H1 (cell line): ENCODE measurements at regions not wholly inside any gene's neighbourhood (a gene's known extent, or its start where the extent isn't known, plus 50 kb on each side); places are given as distances from the start of the nearest gene placed in this dataset.

Experiments used
- BRCA1 ChIP-seq: IDR thresholded peaks from 2 replicates; pipeline ENCODE4 v1.6.1; 2012; ENCODE audit warnings: low read depth, low read length, improper control_type of control experiment
- CHD2 ChIP-seq: IDR thresholded peaks from 2 replicates; pipeline ENCODE4 v1.6.1; 2012; ENCODE audit warnings: low read length, improper control_type of control experiment
- EZH2 ChIP-seq: fragments of 200-600 bp; sonication (generic); IDR thresholded peaks from 2 replicates; pipeline ENCODE4 v1.7.1; 2012; ENCODE audit warnings: low read depth, mild to moderate bottlenecking, moderate library complexity, low read length, inconsistent platforms; ENCODE audit not compliant: severe bottlenecking
- GTF2F1 ChIP-seq: IDR thresholded peaks from 2 replicates; pipeline ENCODE4 v1.6.1; 2012; ENCODE audit warnings: low read depth, low read length, improper control_type of control experiment, borderline replicate concordance
- JUND ChIP-seq: IDR thresholded peaks from 2 replicates; pipeline ENCODE4 v1.6.1; 2011; ENCODE audit warnings: mild to moderate bottlenecking, improper control_type of control experiment, low read length
- MAFK ChIP-seq: IDR thresholded peaks from 2 replicates; pipeline ENCODE4 v1.6.1; 2012; ENCODE audit warnings: low read depth, mild to moderate bottlenecking, improper control_type of control experiment, low read length
- POLR2A ChIP-seq, 2 experiments: IDR thresholded peaks; 1 replicate in 1 of 2; 2 replicates in 1 of 2; pipeline ENCODE4 v1.6.1; 2011; ENCODE audit warnings: low read depth in 2 of 2, low read length in 2 of 2, mild to moderate bottlenecking in 2 of 2; ENCODE audit errors: control extremely low read depth in 1 of 2
- POLR2AphosphoS5 ChIP-seq: IDR thresholded peaks from 2 replicates; pipeline ENCODE4 v1.6.1; 2011; ENCODE audit warnings: low read depth, low read length
- RAD21 ChIP-seq, 2 experiments: IDR thresholded peaks in 1 of 2; conservative IDR thresholded peaks in 1 of 2; 2 replicates each; pipeline ENCODE4 v1.6.1; 2011; ENCODE audit warnings: low read depth in 2 of 2, low read length in 2 of 2, improper control_type of control experiment in 1 of 2, inconsistent platforms in 1 of 2, mild to moderate bottlenecking in 1 of 2, moderate library complexity in 1 of 2
- TF ChIP-seq, protein P1 (sequence below), 3 experiments: IDR thresholded peaks; 1 replicate in 2 of 3; 2 replicates in 1 of 3; pipeline versions ENCODE4 v1.5.1 to v1.6.1; 2011; ENCODE audit warnings: low read length in 3 of 3, mild to moderate bottlenecking in 3 of 3, inconsistent platforms in 2 of 3, low read depth in 1 of 3, moderate library complexity in 1 of 3; ENCODE audit not compliant: insufficient read depth in 1 of 3; ENCODE audit errors: control extremely low read depth in 1 of 3
- TF ChIP-seq, protein P2 (sequence below): IDR thresholded peaks from 2 replicates; pipeline ENCODE4 v1.6.1; 2012; ENCODE audit warnings: inconsistent platforms
- TF ChIP-seq, protein P3 (sequence below): IDR thresholded peaks from 2 replicates; pipeline ENCODE4 v1.6.1; 2011; ENCODE audit warnings: low read length, improper control_type of control experiment
- TF ChIP-seq, protein P4 (sequence below): IDR thresholded peaks from 2 replicates; pipeline ENCODE4 v1.6.1; 2012; ENCODE audit warnings: inconsistent platforms

DNA sequence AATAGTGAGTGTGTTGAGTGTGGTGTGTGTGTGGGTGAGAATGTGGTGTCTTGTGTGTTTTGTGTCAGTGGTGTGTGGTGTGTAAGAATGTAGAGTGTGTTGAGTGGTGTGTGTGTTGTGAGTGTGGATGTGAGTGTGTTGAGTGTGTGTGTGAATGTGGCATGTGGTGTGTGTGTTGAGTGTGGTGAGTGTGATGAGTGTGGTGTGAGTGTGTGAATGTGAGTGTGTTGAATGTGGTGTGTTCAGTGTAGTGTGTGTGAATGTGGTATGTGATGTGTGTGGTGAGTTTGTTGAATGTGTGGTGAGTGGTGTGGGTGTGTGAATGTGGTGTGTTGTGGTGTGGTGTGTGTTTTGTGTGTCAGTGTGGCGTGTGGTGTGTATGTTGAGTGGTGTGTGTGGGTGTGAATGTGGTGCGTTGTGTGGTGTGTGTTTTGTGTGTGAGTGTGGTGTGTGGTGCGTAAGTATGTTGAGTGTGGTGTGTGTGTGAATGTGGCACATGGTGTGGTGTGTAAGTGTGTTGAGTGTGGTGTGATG is 60.8 kb upstream of the SORCS2 start:
- TF ChIP-seq, protein P1, sequence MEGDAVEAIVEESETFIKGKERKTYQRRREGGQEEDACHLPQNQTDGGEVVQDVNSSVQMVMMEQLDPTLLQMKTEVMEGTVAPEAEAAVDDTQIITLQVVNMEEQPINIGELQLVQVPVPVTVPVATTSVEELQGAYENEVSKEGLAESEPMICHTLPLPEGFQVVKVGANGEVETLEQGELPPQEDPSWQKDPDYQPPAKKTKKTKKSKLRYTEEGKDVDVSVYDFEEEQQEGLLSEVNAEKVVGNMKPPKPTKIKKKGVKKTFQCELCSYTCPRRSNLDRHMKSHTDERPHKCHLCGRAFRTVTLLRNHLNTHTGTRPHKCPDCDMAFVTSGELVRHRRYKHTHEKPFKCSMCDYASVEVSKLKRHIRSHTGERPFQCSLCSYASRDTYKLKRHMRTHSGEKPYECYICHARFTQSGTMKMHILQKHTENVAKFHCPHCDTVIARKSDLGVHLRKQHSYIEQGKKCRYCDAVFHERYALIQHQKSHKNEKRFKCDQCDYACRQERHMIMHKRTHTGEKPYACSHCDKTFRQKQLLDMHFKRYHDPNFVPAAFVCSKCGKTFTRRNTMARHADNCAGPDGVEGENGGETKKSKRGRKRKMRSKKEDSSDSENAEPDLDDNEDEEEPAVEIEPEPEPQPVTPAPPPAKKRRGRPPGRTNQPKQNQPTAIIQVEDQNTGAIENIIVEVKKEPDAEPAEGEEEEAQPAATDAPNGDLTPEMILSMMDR (IDR thresholded peaks at IDR 0.05; ENCODE audit: control extremely low read depth in 1 of 3, insufficient read depth in 1 of 3, low read depth in 1 of 3, low read length in 3 of 3), result no peak
- TF ChIP-seq GTF2F1, result no peak
- TF ChIP-seq CHD2, result no peak
- no peak for TF ChIP-seq RAD21 (IDR thresholded peaks at IDR 0.05 in 1 of 2, conservative IDR thresholded peaks at IDR 0.05 in 1 of 2; ENCODE audit: low read depth in 2 of 2, low read length in 2 of 2)
- TF ChIP-seq, protein P2, sequence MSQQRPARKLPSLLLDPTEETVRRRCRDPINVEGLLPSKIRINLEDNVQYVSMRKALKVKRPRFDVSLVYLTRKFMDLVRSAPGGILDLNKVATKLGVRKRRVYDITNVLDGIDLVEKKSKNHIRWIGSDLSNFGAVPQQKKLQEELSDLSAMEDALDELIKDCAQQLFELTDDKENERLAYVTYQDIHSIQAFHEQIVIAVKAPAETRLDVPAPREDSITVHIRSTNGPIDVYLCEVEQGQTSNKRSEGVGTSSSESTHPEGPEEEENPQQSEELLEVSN, result no peak
- TF ChIP-seq, protein P3, sequence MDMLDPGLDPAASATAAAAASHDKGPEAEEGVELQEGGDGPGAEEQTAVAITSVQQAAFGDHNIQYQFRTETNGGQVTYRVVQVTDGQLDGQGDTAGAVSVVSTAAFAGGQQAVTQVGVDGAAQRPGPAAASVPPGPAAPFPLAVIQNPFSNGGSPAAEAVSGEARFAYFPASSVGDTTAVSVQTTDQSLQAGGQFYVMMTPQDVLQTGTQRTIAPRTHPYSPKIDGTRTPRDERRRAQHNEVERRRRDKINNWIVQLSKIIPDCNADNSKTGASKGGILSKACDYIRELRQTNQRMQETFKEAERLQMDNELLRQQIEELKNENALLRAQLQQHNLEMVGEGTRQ, result no peak
- no peak for TF ChIP-seq EZH2
- no peak for TF ChIP-seq POLR2A (IDR thresholded peaks at IDR 0.05; ENCODE audit: control extremely low read depth in 1 of 2, low read depth in 2 of 2, low read length in 2 of 2)
- TF ChIP-seq JUND, result no peak
- TF ChIP-seq MAFK, result no peak
- TF ChIP-seq, protein P4, sequence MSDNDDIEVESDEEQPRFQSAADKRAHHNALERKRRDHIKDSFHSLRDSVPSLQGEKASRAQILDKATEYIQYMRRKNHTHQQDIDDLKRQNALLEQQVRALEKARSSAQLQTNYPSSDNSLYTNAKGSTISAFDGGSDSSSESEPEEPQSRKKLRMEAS, result no peak
- TF ChIP-seq BRCA1, result no peak
- no peak for TF ChIP-seq POLR2AphosphoS5
